GM18519 (cell line): ENCODE measurements at regions not wholly inside any gene's neighbourhood (a gene's known extent, or its start where the extent isn't known, plus 50 kb on each side); places are given as distances from the start of the nearest gene placed in this dataset.

ENCODE experiments used
- ATAC-seq: cut with Tn5 transposase; IDR thresholded peaks from one replicate; pipeline ENCODE4 v1.9.1; 2021; ENCODE audit warnings: mild to moderate bottlenecking, moderate library complexity; ENCODE audit not compliant: unreplicated experiment, low FRiP score

DNA sequence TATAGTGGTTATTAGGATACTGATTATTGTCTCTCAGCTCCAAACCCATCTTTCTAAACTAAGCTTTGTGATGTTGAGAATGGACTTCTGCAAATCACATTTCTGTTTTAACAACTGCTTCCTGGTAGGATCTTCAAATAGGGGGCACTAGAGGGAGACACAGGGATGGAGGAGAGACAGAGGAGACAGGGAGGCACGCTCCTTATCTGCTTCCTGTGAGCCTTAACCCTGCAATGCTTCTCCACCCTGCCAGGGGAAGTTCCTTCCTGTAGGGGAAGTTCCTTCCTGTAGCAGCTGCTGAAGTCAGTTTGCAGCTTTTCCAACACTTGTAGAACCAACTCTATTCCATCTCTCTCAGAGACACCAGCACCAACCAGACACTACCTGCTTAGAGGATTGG is 847.2 kb downstream of the CCSER2 start:
- no peak for ATAC-seq

DNA sequence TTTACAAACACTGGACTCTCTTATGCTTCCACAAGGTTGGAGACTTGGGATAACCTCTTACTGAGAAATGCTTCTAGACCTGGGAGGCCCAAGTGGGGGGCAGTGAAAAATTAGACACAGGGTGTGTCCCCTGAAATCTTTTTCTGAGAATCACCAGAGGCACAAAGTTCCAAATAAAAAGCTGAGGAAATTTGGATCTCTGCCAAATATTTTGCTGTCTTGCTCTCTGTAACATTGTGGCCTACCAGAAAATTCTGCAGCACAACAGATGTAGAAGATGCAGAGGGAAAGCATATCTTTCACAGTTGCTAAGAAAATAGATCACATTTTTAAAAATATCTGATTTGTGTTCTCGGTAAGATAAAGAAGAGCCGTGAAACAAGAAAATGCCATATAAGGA is 849.4 kb downstream of the CCSER2 start:
- ATAC-seq: no peak

DNA sequence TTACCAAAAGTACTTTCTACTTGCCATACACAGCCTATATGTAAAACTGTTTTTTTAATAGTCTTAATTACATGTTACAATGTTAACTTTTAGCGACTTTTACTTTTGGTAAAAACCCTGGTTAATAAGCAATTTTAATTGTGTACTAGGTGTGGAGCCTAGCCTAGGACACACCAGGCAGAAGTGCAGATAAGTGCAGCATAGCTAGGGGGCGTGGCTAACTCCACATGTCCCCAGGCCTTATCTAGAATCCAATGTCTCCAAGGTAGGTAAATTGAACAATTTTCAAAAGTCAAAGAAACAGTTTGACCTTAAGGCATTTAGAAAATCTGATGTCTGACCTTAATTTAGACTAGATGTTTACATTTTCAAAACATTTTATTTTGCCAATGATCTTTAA is 858.7 kb downstream of the CCSER2 start:
- ATAC-seq: no peak

DNA sequence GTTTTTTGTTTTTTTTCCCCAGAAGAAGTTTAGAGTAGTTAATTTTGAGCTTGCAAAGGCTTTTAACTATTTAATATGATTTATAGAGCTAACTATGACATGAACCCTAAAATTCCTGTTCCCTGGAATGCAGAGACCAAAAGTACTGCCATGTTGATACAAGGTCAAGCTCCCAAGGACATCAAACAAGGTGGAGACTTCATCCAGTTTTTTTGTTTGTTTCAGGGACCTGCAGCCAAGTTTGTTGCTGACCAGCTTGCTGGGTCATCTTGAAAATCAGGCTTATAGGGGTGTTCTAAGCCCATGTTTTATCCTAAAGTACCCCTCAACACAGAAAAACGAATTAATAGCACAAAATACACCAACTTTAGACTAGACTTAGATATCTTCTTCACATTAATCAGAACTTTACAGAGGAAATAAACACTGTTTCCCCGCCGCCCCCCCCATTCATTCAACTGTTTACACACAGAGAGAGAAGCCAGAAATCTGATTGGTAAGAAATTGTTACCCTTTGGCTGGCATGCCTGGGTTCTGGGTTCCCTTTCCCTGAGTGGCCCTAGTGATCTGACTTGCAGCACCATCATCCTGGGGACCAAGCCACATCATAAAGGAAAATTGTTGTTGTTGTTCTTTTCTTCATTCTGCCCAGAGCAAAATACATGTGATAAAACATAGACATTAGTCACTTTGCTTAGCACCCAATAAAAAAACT is 860.5 kb downstream of the CCSER2 start:
- ATAC-seq: no peak

DNA sequence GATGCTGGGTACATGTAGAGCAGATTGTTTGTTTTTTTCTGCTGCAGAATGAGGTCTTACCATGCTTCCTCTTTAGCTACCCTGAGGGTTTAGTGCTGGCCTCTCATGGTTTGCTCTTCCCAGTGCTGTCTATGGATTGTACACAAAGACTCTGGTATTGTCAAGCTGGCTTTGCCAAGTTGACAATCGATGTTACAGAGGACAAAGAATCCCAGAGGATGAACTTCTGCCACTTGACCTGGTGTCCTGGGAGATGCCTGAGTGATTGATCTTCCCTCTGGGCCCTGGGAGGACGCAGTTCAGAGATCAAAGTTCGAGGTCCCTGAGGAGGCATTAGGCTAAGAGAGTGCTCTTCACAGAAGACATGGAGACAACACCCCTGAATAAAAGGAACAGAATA is 865.4 kb downstream of the CCSER2 start:
- no peak for ATAC-seq

DNA sequence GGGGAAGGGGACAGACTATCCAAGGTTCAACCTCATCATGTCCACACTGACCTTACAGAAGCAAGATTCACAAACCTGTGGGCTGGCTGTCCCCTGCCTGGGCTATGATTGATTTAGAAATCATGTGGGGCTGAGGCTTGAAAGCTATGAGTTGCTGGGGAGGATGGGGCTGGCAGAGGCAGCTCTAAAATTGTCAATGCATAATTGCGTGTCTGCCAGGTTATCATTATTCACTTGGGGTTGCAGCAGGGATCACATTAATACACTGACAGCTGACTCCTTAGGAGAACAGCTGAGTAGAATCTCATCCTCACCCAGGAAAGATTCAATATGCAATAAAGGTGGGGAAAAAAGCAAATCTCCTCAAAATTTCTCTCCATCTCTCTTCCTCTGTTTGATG is 866.3 kb downstream of the CCSER2 start:
- no peak for ATAC-seq

DNA sequence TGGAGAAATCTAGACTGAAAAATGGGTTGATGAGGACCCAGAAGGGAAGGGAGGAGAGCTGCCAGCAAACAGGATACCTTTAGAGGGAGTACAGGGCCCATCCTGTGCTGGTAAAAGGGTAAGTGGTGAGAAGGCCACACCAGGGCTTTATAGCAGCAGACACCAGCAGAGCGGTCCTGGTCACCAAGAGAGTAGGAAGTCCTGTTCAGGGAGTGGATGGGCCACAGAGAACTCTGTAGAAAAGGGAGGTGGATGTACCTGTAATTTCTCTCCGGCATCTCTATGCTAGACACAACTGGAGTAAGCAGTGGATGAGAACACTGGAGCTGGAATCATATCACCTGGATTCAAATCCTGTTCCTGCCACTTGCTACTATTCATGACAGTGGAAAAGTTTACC is 867.2 kb downstream of the CCSER2 start:
- ATAC-seq: no peak

DNA sequence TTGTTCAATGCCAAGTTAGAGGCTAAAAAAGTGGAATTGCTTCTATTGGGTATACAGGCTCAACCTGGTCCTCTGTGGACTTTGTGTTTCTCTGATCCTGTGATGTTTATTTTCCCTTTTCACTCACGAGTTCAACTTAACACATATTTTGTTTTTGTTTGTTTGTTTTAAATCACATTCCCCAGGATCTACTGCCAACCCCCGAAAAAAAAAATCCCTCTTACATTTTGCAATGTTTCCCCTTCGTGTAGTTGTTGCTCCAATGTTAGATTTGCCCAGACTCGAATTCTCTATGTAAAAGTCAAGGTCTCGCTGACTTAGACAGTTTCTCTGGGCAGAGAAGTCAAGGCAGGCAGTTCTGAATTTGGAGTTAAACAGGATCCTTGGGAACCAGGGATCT is 876.4 kb downstream of the CCSER2 start:
- no peak for ATAC-seq

DNA sequence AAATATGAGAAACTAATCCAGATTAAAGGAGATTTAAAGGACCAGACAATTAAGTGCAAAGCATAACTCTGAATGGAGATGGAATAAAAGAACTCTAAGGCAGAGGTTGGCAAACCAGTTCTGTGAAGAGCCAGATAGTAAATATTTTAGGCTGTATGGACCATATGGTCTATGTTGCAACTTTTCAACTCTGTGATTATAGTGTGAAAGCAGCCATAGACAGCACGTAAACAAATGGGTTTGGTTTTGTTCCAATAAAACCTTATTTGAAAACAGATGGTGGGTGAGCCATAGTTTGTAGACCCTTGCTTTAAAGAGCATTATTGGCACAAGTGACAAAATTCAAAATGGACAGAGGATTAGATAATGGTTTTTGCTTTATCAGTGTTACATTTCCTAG is 884.1 kb downstream of the CCSER2 start:
- no peak for ATAC-seq

DNA sequence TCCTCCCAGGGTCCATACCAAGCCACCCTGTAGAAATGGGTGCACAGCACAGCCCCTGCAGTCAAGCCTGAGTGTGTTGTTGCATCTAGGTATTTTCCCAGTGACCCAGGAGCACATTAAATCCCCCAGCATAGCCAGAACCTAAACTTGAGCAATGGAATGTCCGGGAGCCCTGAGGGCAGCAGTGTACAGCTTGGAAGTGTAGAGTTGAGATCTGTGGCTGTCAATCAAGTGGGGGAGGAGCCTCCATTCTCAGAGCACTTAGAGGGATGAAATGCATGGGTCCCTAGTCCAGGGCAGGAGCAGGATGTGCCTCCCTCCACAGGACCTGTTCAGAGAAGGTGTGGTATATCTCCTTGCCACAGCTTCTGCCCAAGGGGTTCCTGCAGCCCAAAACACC is 885.1 kb downstream of the CCSER2 start:
- ATAC-seq: no peak

DNA sequence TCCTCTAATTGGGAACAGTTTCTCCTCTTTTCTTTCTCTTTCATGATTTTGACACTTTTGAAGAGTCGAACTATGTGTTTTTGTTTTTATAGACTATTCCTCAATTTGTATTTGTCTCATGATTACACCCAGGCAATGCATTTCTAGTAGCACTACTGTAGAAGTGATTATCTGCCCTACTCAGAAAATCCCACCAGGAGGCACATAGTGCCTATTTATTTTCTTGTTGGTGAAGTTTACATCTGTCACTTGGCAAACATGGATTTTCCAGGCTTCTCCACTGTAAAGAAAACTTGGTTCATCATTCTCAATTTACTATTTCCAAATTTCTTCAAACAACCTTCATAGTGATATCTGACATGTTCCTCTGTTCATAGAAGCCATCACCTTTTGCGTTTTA is 893.9 kb downstream of the CCSER2 start:
- ATAC-seq: no peak

DNA sequence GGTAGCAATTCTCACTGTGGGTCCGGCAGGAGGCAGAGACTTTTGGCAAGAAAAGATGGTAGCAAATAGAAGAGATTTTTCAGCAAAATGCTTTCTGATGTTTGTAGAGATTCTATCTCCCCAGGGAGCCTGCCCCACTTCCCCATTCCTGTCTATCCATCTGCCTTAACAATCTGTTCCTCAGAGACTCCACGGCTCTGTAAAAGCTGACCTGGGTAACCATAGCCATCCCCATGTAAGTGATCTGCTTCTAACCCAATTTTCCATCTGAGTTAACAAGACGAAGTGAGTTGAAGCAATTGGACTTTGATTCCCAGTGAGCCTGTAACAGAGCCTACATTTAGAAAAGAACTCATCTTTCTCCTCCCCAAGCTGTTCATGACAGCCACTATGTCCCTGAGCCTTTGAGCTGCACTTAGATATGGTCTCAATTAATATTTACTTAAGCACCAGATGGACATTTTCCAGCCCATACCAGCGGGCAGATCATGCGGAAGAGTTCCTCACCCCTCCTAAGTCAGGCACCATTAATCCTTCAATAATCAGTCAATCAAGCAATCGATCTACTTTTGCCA is 896.1 kb downstream of the CCSER2 start:
- ATAC-seq: no peak

DNA sequence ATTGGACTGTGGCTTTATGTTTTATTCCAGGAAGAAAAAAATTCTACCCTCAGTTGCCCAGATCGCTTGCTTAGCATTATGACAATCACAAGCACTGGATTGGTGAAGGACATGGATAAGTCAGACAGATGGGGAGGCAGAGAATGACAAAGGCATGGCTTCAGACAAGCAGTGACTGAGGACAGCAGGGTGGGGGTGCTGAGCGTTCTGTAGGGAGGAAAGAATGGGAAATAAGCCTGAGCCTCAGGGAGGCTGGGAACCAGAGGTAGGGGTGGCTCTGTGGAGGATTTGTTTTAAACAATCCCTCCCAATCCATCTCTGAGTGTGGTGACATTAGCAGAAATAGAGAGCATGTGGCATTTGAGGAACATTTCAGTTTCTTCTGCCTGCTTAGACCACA is 896.9 kb downstream of the CCSER2 start:
- no peak for ATAC-seq

DNA sequence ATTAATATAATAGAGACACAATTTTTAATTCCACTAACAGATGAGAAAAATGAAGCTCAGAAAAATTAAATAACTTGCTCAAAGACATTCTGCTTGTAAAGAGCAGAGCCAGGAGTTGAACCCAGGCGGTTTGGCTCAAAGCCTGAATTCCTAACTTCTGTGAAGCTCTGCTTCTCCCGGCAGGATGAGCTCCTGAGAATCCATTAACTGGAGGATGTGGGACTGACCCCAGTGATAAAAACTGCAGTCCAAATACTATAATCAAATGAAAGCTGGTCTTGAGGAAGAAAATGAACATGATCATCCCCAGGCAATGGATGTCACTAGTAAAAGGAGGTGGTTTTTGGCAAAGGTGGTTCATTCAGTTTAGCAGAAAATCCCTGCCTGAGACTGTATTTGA is 898.2 kb downstream of the CCSER2 start:
- ATAC-seq: no peak

DNA sequence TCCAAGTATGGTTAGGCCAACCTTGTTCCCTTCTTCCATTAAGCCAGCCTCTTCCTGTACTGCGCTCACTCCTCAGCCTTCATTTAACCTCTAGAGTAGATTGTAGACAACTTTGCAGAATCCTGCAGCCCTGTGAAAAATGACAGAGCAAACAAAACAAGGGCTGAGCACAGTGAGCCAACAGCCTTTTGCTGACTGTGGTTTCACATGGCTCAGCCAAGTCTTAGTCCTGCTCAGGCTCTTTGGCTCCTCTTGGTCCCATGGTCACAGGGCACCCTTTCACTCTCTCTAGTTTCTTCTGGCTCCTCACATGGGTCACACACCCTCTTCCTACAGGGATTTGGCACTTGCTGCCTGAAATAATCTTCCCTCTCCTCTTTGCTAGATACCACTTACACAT is 900.3 kb downstream of the CCSER2 start:
- no peak for ATAC-seq

DNA sequence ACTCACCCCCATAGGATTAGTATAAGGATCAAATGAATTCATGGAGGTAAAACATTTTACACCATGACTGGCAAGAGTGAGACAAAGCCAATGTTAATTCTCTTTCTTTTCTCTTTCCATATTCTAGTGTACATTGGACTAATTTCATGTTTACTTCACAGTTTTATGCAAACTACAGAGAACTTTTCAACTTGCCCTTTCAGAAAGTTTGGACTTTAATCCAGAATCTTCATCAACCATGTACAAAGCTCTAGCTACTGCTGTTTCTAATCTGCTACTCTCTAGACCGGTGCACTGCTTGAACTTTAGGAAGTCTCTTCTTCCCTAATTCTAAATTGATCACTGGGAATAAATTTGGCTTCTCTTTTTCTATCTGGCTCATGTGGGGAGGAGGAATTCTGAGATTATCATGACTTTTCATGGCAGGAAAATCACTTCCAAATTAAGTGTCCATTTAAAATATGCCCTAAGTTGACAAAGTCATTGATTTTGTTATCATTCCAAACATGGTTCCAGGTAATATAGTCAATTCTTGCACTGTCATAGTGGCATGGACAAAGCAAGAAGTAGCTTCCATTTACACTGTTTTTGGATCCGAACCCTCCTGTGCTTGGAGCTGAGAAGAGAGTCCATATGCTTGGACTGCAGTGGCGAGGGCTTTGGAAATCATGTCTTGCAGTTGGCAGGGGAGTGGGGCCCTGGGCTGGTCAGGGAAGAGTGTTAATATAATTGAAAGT is 903.3 kb downstream of the CCSER2 start:
- ATAC-seq: no peak

DNA sequence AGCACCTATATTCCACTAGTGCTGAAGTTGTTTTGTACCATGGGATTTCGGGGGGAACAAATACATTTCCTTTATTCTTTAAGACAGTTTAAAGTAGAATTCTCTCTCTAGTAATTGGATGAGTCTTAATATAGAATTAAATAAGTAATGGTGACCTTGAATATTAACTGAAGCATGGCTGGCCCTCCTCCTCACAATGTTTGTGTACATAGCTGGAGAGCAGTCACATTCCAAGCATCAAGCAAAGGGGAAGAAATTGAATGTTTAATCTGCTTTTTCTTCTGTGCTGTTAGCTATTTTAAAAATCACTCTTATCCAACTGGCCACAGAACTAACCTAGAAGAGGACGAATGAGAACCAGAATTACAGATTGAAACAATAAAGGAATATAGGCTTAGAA is 906.9 kb downstream of the CCSER2 start:
- ATAC-seq: no peak

DNA sequence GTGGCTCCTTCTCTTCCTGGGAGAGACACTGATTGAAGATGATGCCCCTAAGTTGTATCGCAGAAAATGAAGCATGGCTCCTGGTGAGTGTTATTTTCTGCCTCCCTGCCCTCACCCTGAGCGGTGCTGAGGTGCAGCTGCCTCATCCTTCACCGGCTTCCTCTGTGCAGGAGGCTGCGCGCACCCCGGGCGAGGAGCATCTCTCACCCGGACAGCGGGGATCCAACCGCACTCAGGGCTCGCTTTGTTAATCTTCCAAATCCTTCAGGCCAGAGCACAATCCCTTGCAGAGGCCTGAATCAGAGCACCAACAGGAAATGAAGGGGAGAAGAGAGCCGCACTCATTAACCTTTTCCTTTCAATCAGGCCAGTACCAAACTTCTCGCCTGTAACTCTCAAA is 910.3 kb downstream of the CCSER2 start:
- no peak for ATAC-seq

DNA sequence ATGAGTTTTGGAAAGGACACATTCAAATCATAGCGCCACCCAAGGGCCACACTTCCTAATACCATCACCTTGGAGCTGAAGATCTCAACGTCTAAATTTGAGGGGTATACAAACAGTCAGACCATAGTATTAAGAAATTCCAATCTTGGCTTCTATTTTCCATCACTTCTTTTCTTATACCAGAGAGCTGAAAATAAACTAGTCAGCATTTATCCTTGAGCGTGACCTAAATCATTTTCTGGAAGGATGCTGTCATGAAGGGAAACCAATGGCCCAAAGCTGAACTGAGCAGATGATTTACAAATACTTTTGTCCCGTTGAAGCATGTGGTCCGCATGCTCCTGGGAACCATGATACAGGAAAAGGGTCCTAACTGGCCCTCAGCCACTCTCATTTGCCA is 921.9 kb downstream of the CCSER2 start:
- no peak for ATAC-seq

DNA sequence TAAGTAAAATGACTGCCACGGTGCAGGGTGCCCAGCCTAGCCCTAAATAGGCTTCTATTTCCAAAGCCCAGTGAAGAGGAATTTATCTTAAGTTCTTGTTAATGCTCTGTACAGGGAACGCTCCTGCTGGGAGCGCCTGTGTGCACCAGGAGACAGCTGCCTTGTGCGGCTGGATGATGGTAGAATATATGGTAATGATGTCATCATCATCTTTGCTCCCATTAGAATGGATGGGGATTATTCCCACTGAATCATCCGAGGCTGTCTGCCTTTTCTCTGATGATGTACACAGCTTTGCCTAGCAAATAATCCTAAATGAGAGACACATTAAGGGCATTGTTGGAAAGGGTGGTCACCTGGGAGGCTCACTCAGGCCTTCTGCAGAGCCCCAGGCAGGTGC is 928.1 kb downstream of the CCSER2 start:
- no peak for ATAC-seq

DNA sequence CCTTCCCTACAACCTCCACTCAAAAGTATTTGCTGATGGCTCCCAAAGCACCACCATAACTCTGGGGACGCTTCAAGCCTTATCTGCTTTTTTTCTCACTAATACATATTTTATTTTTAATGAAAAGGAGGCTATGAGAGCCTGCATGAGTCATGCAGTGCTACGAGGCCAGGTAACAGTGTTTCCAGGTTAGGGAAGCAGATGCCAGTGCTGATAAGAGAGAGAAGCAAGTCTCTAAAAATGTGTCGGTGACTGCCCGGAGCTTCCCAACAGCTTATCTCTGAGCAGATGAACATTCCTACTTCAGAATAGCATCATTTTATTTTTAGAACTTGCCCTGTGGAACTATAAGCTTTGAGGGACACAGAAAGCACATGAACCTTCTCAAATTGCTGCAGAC is 931.5 kb downstream of the CCSER2 start:
- no peak for ATAC-seq

DNA sequence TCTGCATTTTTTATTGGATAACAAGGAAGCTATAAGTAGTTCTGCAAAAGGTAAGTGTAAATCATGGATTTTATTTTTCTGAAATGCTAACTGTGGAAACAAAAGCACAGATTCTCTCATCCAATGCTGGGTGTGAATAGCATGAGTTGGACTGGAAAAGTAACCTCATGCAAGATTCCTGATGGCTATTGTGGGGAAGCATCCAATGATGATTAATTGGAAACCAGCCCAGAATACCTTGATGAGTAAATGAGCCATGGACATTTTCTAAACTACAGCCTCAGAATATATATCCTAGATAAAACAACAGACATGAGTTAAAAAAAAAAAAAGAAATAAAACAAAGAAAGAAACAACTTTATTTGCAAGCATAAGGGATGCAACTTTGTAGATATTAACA is 934.6 kb downstream of the CCSER2 start:
- ATAC-seq: no peak
